HEK293 (cell line): ENCODE measurements at regions not wholly inside any gene's neighbourhood (a gene's known extent, or its start where the extent isn't known, plus 50 kb on each side); places are given as distances from the start of the nearest gene placed in this dataset.

ENCODE experiments used
- CTCF ChIA-PET: fragments of 350-600 bp; formaldehyde crosslinking; extraction: SDS; loops from one replicate; lab custom pipeline; 2021; ENCODE audit warnings: antibody characterized with exemption; lab: Yijun Ruan, JAX
- POLR2A ChIA-PET: fragments of 300-600 bp; formaldehyde crosslinking; extraction: SDS; loops from one replicate; lab custom pipeline; 2020; ENCODE audit warnings: antibody characterized with exemption, inconsistent platforms; lab: Yijun Ruan, JAX
- H3K27ac ChIP-seq: fragments of 200-500 bp; sonication (Bioruptor generic); 2 replicates; pipeline ENCODE4 v1.5.1; 2014; ENCODE audit warnings: low read depth, low read length, control low read depth, inconsistent platforms; ENCODE audit errors: extremely low read depth
- H3K36me3 ChIP-seq, 2 experiments: fragments of 200-500 bp in 1 of 2; sonication (Bioruptor generic) in 1 of 2; 1 replicate in 1 of 2; 2 replicates in 1 of 2; pipeline ENCODE4 v1.5.1; 2014 to 2017; ENCODE audit warnings: inconsistent platforms in 2 of 2, low read length in 2 of 2; ENCODE audit not compliant: control insufficient read depth in 2 of 2, insufficient read depth in 1 of 2
- H3K4me1 ChIP-seq: fragments of 200-500 bp; sonication (Bioruptor generic); 2 replicates; pipeline ENCODE4 v1.5.1; 2014; ENCODE audit warnings: mild to moderate bottlenecking, low read length, inconsistent platforms; ENCODE audit not compliant: control insufficient read depth, insufficient read depth
- H3K4me3 ChIP-seq: 2 replicates; pipeline ENCODE4 v1.5.1; 2011; ENCODE audit warnings: low read depth, mild to moderate bottlenecking, control low read depth, low read length, moderate library complexity
- H3K9me3 ChIP-seq: fragments of 200-500 bp; sonication (Bioruptor generic); 2 replicates; pipeline ENCODE4 v1.5.1; 2014; ENCODE audit warnings: low read depth, low read length, inconsistent platforms; ENCODE audit not compliant: control insufficient read depth, insufficient read depth
- BCL11B ChIP-seq: fragments of 450-650 bp; formaldehyde crosslinking; IDR thresholded peaks from 2 replicates; pipeline ENCODE4 v1.5.1; 2016; ENCODE audit warnings: low read depth, missing biosample characterization, missing genetic modification characterization
- BCL6B ChIP-seq: fragments of 450-650 bp; formaldehyde crosslinking; IDR thresholded peaks from 2 replicates; pipeline ENCODE4 v1.5.1; 2017; ENCODE audit warnings: missing biosample characterization, missing genetic modification characterization
- FEZF1 ChIP-seq: fragments of 450-650 bp; formaldehyde crosslinking; IDR thresholded peaks from 2 replicates; pipeline ENCODE4 v1.5.1; 2016; ENCODE audit warnings: missing biosample characterization, missing genetic modification characterization
- GLI4 ChIP-seq: fragments of 450-650 bp; formaldehyde crosslinking; IDR thresholded peaks from 2 replicates; pipeline ENCODE4 v1.5.1; 2016; ENCODE audit warnings: missing biosample characterization, missing genetic modification characterization
- PRDM10 ChIP-seq: fragments of 450-650 bp; formaldehyde crosslinking; IDR thresholded peaks from 2 replicates; pipeline ENCODE4 v1.5.1; 2016; ENCODE audit warnings: missing biosample characterization, missing genetic modification characterization
- SALL2 ChIP-seq: fragments of 450-650 bp; formaldehyde crosslinking; IDR thresholded peaks from 2 replicates; pipeline ENCODE4 v1.5.0; 2017; ENCODE audit warnings: missing biosample characterization, mild to moderate bottlenecking, missing genetic modification characterization, borderline replicate concordance
- SP3 ChIP-seq: fragments of 450-650 bp; formaldehyde crosslinking; IDR thresholded peaks from 2 replicates; pipeline ENCODE4 v1.5.1; 2016; ENCODE audit warnings: missing biosample characterization, missing genetic modification characterization
- ZFP37 ChIP-seq: fragments of 450-650 bp; formaldehyde crosslinking; IDR thresholded peaks from 2 replicates; pipeline ENCODE4 v1.5.1; 2016; ENCODE audit warnings: missing biosample characterization, missing genetic modification characterization
- ZNF155 ChIP-seq: fragments of 450-650 bp; formaldehyde crosslinking; IDR thresholded peaks from 2 replicates; pipeline ENCODE4 v1.5.1; 2016; ENCODE audit warnings: missing biosample characterization, missing genetic modification characterization
- ZNF157 ChIP-seq: fragments of 450-650 bp; formaldehyde crosslinking; IDR thresholded peaks from 2 replicates; pipeline ENCODE4 v1.5.1; 2016; ENCODE audit warnings: missing biosample characterization, missing genetic modification characterization
- ZNF175 ChIP-seq: fragments of 450-650 bp; formaldehyde crosslinking; IDR thresholded peaks from 2 replicates; pipeline ENCODE4 v1.5.1; 2016; ENCODE audit warnings: missing biosample characterization, missing genetic modification characterization
- ZNF311 ChIP-seq: fragments of 450-650 bp; formaldehyde crosslinking; IDR thresholded peaks from 2 replicates; pipeline ENCODE4 v1.5.1; 2017; ENCODE audit warnings: missing biosample characterization, missing genetic modification characterization, borderline replicate concordance
- ZNF350 ChIP-seq: fragments of 450-650 bp; formaldehyde crosslinking; IDR thresholded peaks from 2 replicates; pipeline ENCODE4 v1.5.0; 2017; ENCODE audit warnings: missing biosample characterization, mild to moderate bottlenecking, missing genetic modification characterization
- ZNF394 ChIP-seq: fragments of 450-650 bp; formaldehyde crosslinking; IDR thresholded peaks from 2 replicates; pipeline ENCODE4 v1.5.1; 2016; ENCODE audit warnings: missing biosample characterization, missing genetic modification characterization, mild to moderate bottlenecking, moderate library complexity, borderline replicate concordance
- ZNF423 ChIP-seq: fragments of 450-650 bp; formaldehyde crosslinking; IDR thresholded peaks from 2 replicates; pipeline ENCODE4 v1.5.1; 2016; ENCODE audit warnings: missing biosample characterization, missing genetic modification characterization
- ZNF518A ChIP-seq: fragments of 450-650 bp; formaldehyde crosslinking; conservative IDR thresholded peaks from 2 replicates; pipeline ENCODE4 v1.5.1; 2016; ENCODE audit warnings: low read depth, missing biosample characterization, missing genetic modification characterization
- ZNF529 ChIP-seq: fragments of 450-650 bp; formaldehyde crosslinking; IDR thresholded peaks from 2 replicates; pipeline ENCODE4 v1.5.1; 2017; ENCODE audit warnings: missing genetic modification characterization, missing biosample characterization; ENCODE audit not compliant: insufficient replicate concordance
- ZNF580 ChIP-seq: fragments of 450-650 bp; formaldehyde crosslinking; IDR thresholded peaks from 2 replicates; pipeline ENCODE4 v1.5.1; 2016; ENCODE audit warnings: missing biosample characterization, missing genetic modification characterization
- ZNF624 ChIP-seq: fragments of 450-650 bp; formaldehyde crosslinking; IDR thresholded peaks from 2 replicates; pipeline ENCODE4 v1.5.1; 2017; ENCODE audit warnings: missing biosample characterization, missing genetic modification characterization
- ZNF629 ChIP-seq: fragments of 450-650 bp; formaldehyde crosslinking; IDR thresholded peaks from 2 replicates; pipeline ENCODE4 v1.5.1; 2017; ENCODE audit warnings: missing biosample characterization, missing genetic modification characterization
- ZNF658 ChIP-seq: fragments of 450-650 bp; formaldehyde crosslinking; IDR thresholded peaks from 2 replicates; pipeline ENCODE4; 2016; ENCODE audit warnings: missing biosample characterization, missing genetic modification characterization
- ZNF776 ChIP-seq: fragments of 450-650 bp; formaldehyde crosslinking; IDR thresholded peaks from 2 replicates; pipeline ENCODE4 v1.5.0; 2017; ENCODE audit warnings: missing biosample characterization, missing genetic modification characterization, borderline replicate concordance
- ZNF843 ChIP-seq: fragments of 450-650 bp; formaldehyde crosslinking; IDR thresholded peaks from 2 replicates; pipeline ENCODE4 v1.5.1; 2016; ENCODE audit warnings: missing biosample characterization, missing genetic modification characterization
- TF ChIP-seq, protein P1 (sequence below): IDR thresholded peaks from 2 replicates; pipeline ENCODE4 v1.6.1; 2011; ENCODE audit warnings: mild to moderate bottlenecking, low read depth, low read length, borderline replicate concordance

- H3K4me1 ChIP-seq, result no peaks in the 10 kb centered on the region
- CTCF ChIA-PET, result interaction anchor here (0.6 kb wide), 1 partner anchor 44 kb away, joined by 3 read pairs; no protein-coding TSS in a partner anchor
- H3K9me3 ChIP-seq, result no peaks in the 10 kb centered on the region
- POLR2A ChIA-PET, result no interaction called here
- TF ChIP-seq BCL6B (tag by site-specific recombination), result no peak
- TF ChIP-seq ZNF529 (tag by site-specific recombination), result no peak
- no peak for TF ChIP-seq ZNF157 (tag by site-specific recombination)
- no peak for TF ChIP-seq ZNF311 (tag by site-specific recombination)
- TF ChIP-seq, protein P1, sequence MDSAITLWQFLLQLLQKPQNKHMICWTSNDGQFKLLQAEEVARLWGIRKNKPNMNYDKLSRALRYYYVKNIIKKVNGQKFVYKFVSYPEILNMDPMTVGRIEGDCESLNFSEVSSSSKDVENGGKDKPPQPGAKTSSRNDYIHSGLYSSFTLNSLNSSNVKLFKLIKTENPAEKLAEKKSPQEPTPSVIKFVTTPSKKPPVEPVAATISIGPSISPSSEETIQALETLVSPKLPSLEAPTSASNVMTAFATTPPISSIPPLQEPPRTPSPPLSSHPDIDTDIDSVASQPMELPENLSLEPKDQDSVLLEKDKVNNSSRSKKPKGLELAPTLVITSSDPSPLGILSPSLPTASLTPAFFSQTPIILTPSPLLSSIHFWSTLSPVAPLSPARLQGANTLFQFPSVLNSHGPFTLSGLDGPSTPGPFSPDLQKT, result no peak
- no peak for TF ChIP-seq GLI4
- TF ChIP-seq FEZF1 (tag by site-specific recombination), result no peak
- TF ChIP-seq ZNF624 (tag by site-specific recombination), result no peak
- no peak for TF ChIP-seq ZNF394
- no peak overlapping the region for H3K27ac ChIP-seq
- H3K36me3 ChIP-seq, result no peaks in the 10 kb centered on the region
- H3K4me3 ChIP-seq, result no peak overlapping the region
These were observed 93.8 kb downstream of the S1PR1 start for GRCh38 chr1:101330427-101331130.

- H3K4me3 ChIP-seq, result no peak overlapping the region
- H3K27ac ChIP-seq, result no peak overlapping the region
- no peaks in the 10 kb centered on the region for H3K36me3 ChIP-seq
- POLR2A ChIA-PET, result no interaction called here
- H3K4me1 ChIP-seq, result no peaks in the 10 kb centered on the region
- H3K9me3 ChIP-seq, result no peaks in the 10 kb centered on the region
- TF ChIP-seq ZNF350 (no peak), ZNF776 (tag by site-specific recombination) (no peak), ZNF175 (tag by site-specific recombination) (no peak), ZNF155 (no peak), BCL11B (no peak), ZNF518A (tag by site-specific recombination) (no peak), SP3 (no peak), ZNF580 (tag by site-specific recombination) (no peak), PRDM10 (tag by site-specific recombination) (no peak), ZNF629 (no peak), ZNF423 (no peak), ZNF658 (tag by site-specific recombination) (no peak), ZFP37 (no peak), SALL2 (no peak), ZNF843 (tag by site-specific recombination) (no peak)
- CTCF ChIA-PET, result no interaction called here
These were observed 95.0 kb downstream of the S1PR1 start for GRCh38 chr1:101331794-101332193.
